GM13976 (cell line): ENCODE measurements at regions not wholly inside any gene's neighbourhood (a gene's known extent, or its start where the extent isn't known, plus 50 kb on each side); places are given as distances from the start of the nearest gene placed in this dataset.

Source experiments
- DNase-seq: peaks from one replicate; pipeline ENCODE4 v3.0.0; 2012; ENCODE audit warnings: low spot score
- CTCF ChIP-seq: IDR thresholded peaks from 2 replicates; pipeline ENCODE4 v1.5.1; 2012; ENCODE audit warnings: borderline replicate concordance, mild to moderate bottlenecking; ENCODE audit not compliant: insufficient read depth; ENCODE audit errors: extremely low read depth, missing control alignments, control extremely low read depth
- in situ Hi-C: fragments of 300-500 bp; cut with MboI; formaldehyde crosslinking; loops from one replicate; pipeline ENCODE4 v1.12.0; 2022; ENCODE audit warnings: low sequenced_read_pairs, mixed read lengths, inconsistent platforms; ENCODE audit not compliant: unreplicated experiment

GRCh38 chr5:2375757-2376250 is 375.7 kb downstream of the IRX2 start:
- no peak for TF ChIP-seq CTCF

GRCh38 chr5:2375291-2375690 is 376.2 kb downstream of the IRX2 start:
- in situ Hi-C loops, result no loop called here
- no peak for DNase-seq
- no peak for TF ChIP-seq CTCF

More at GRCh38 chr5:2375757-2376250, 375.7 kb downstream of the IRX2 start:
- DNase-seq, result no peak
- in situ Hi-C loops, result no loop called here

DNA sequence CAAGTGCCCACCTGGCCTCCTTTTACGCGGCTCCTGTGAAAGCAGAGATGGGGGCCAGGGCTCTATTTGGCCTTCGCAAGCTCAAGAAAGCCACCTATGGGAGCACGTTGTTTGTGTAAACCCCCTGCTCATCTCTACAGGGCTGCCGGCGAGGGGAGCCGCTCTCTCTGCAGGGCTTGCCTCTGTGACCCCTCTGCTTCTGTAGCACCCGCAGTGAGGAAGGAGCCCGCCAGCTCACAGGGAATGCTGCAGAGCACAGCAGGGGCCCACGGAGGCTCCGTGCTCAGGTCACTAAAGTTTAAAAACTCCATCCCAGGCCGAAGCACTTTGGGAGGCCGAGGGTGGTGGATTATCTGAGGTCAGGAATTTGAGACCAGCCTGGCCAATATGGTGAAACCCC is 376.8 kb downstream of the IRX2 start:
- DNase-seq, result no peak
- in situ Hi-C loops, result no loop called here

DNA sequence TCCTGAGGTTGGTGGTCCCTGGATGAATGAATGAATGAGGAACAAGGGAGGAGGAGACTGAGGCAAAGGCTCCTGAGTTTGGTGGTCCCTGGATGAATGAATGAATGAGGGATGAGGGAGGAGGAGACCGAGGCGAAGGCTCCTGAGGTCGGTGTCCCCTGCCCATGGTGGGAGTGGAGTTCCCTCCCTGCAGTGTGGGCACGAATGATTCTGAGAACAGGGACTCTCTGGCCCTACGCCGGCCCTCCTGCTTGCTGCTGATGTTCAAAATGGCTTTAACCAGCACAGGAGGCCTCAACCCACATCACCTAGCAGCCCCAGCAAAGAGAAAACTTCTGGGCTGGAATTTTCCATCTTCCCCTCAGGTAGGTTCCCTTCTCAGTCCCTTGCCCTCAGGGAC is 377.8 kb downstream of the IRX2 start:
- no peak for DNase-seq
- TF ChIP-seq CTCF, result no peak
- in situ Hi-C loops, result no loop called here

More for the DNA sequence above, 376.8 kb downstream of the IRX2 start:
- no peak for TF ChIP-seq CTCF

DNA sequence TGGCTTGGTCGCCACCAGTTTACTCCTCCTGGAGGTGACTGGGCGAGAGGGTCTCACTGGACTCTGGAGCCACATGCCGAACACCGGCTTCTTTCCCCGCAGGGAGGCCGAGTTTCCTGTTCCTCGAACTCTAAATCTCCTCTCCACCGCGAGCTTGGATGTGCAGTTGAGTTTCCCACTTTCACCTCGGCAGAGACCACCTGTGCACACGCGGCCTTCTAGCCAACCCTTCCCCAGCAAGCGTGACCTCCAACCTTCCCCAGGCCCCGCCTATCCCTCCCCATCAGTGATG is 380.1 kb downstream of the IRX2 start:
- DNase-seq, result no peak
- no peak for TF ChIP-seq CTCF
- in situ Hi-C loops, result no loop called here

DNA sequence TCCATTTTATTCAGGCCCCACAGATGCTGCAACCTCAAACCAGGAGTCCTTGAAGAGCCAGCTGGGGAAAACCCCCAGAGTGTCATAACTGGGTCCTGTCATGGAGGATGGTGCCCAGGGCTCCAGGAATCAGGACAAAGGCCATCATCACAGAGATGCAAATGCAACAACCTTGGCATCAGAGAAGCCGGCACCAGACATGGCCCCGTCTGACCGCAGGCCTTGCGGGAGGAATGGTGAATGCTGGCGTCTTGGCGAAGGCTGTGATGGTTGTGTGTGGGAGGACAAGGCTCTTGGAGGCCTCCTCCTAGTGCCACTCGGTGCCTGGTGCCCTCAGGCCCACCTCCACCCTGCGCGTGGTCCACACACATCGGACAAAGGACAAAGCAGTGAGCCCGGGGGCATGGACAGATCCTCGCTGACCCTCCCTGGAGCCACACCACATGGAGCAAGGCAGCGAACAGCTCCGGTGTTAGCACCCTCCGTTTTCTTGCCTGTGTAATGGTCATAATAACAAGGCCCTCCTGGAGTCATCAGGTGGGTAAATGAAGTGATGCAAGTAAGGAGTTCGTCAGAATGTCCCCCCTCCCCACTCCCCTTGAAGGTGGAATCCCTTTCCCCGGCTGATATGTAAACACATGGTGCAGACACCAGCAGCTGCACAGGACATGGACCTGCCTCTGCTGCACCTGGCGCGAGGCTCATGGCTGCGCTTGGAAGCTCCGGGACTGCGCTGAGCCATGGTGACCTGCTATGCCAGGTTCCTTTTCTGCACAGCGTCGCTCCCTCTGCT is 380.7 kb downstream of the IRX2 start:
- in situ Hi-C loops, result no loop called here
- TF ChIP-seq CTCF, result no peak

More for the DNA sequence above, 380.7 kb downstream of the IRX2 start:
- DNase-seq, result no peak
